H9 (cell line): ENCODE measurements at regions not wholly inside any gene's neighbourhood (a gene's known extent, or its start where the extent isn't known, plus 50 kb on each side); places are given as distances from the start of the nearest gene placed in this dataset.

Experiments used
- DNase-seq: peaks from one replicate; pipeline ENCODE4 v3.0.0-alpha.2; 2017
- H2AFZ ChIP-seq: one replicate; pipeline ENCODE4 v1.6.1; 2013; ENCODE audit warnings: mild to moderate bottlenecking, low read length, control low read depth, moderate library complexity
- H2AK5ac ChIP-seq: 2 replicates; pipeline ENCODE4 v1.6.1; 2013; ENCODE audit warnings: low read length, control low read depth, mixed read lengths; ENCODE audit not compliant: insufficient read length
- H2BK120ac ChIP-seq: one replicate; pipeline ENCODE4 v1.6.1; 2013; ENCODE audit warnings: low read depth, mild to moderate bottlenecking, low read length, control low read depth, inconsistent platforms; ENCODE audit not compliant: poor library complexity, severe bottlenecking
- H2BK12ac ChIP-seq: 2 replicates; pipeline ENCODE4 v1.6.1; 2013; ENCODE audit warnings: low read length, control low read depth, mixed read lengths, low read depth; ENCODE audit not compliant: insufficient read length
- H2BK15ac ChIP-seq: 2 replicates; pipeline ENCODE4 v1.6.1; 2013; ENCODE audit warnings: low read depth, low read length, control low read depth
- H2BK20ac ChIP-seq: one replicate; pipeline ENCODE4 v1.6.1; 2013; ENCODE audit warnings: low read depth, mild to moderate bottlenecking, low read length, control low read depth, inconsistent platforms; ENCODE audit not compliant: poor library complexity, severe bottlenecking
- H2BK5ac ChIP-seq: 2 replicates; pipeline ENCODE4 v1.6.1; 2013; ENCODE audit warnings: low read length, control low read depth, mixed read lengths; ENCODE audit not compliant: insufficient read length
- H3K14ac ChIP-seq: 2 replicates; pipeline ENCODE4 v1.6.1; 2013; ENCODE audit warnings: low read length, control low read depth; ENCODE audit not compliant: insufficient read depth
- H3K18ac ChIP-seq: 2 replicates; pipeline ENCODE4 v1.6.1; 2013; ENCODE audit warnings: low read depth, mild to moderate bottlenecking, mixed read lengths, low read length, control low read depth; ENCODE audit not compliant: insufficient read length
- H3K23ac ChIP-seq: 2 replicates; pipeline ENCODE4 v1.6.1; 2013; ENCODE audit warnings: low read length, control low read depth, mixed read lengths, low read depth; ENCODE audit not compliant: insufficient read length
- H3K23me2 ChIP-seq: 2 replicates; pipeline ENCODE4 v1.6.1; 2013; ENCODE audit warnings: low read depth, mild to moderate bottlenecking, mixed read lengths, low read length, control low read depth; ENCODE audit not compliant: insufficient read length, poor library complexity, severe bottlenecking
- H3K27ac ChIP-seq: 2 replicates; pipeline ENCODE4 v1.5.1; 2013; ENCODE audit warnings: low read length, control low read depth, mixed read lengths, low read depth; ENCODE audit not compliant: insufficient read length
- H3K27me3 ChIP-seq: 2 replicates; pipeline ENCODE4 v1.6.1; 2013; ENCODE audit warnings: low read length, control low read depth, inconsistent platforms; ENCODE audit not compliant: insufficient read depth
- H3K4ac ChIP-seq: 2 replicates; pipeline ENCODE4 v1.6.1; 2013; ENCODE audit warnings: low read depth, mild to moderate bottlenecking, control low read depth, inconsistent platforms, low read length, moderate library complexity
- H3K4me1 ChIP-seq: 2 replicates; pipeline ENCODE4 v1.6.1; 2013; ENCODE audit warnings: low read length, control low read depth, inconsistent platforms; ENCODE audit not compliant: insufficient read depth
- H3K4me2 ChIP-seq: 2 replicates; pipeline ENCODE4 v1.6.1; 2013; ENCODE audit warnings: low read length, control low read depth, mixed read lengths; ENCODE audit not compliant: insufficient read length, insufficient read depth
- H3K56ac ChIP-seq: 2 replicates; pipeline ENCODE4 v1.6.1; 2013; ENCODE audit warnings: low read depth, mild to moderate bottlenecking, mixed read lengths, low read length, control low read depth; ENCODE audit not compliant: insufficient read length
- H3K79me1 ChIP-seq: 2 replicates; pipeline ENCODE4 v1.6.1; 2013; ENCODE audit warnings: low read depth, mild to moderate bottlenecking, moderate library complexity, low read length, control low read depth, inconsistent platforms; ENCODE audit not compliant: insufficient read depth, poor library complexity, severe bottlenecking
- H3K79me2 ChIP-seq: 2 replicates; pipeline ENCODE4 v1.6.1; 2013; ENCODE audit warnings: low read length, control low read depth, inconsistent platforms; ENCODE audit not compliant: insufficient read depth
- H3K9ac ChIP-seq: 2 replicates; pipeline ENCODE4 v1.6.1; 2013; ENCODE audit warnings: low read length, control low read depth, mixed read lengths; ENCODE audit not compliant: insufficient read length; ENCODE audit errors: extremely low read depth
- H3K9me3 ChIP-seq: one replicate; pipeline ENCODE4 v1.6.1; 2013; ENCODE audit warnings: low read depth, low read length, inconsistent platforms; ENCODE audit not compliant: control insufficient read depth
- H3T11ph ChIP-seq: one replicate; pipeline ENCODE4 v1.6.1; 2013; ENCODE audit warnings: mild to moderate bottlenecking, low read length, control low read depth, inconsistent platforms
- H4K20me1 ChIP-seq: one replicate; pipeline ENCODE4 v1.6.1; 2013; ENCODE audit not compliant: control insufficient read depth, insufficient read length, insufficient read depth
- H4K5ac ChIP-seq: 2 replicates; pipeline ENCODE4 v1.6.1; 2013; ENCODE audit warnings: low read depth, mild to moderate bottlenecking, mixed read lengths, low read length, control low read depth; ENCODE audit not compliant: insufficient read length
- H4K8ac ChIP-seq: replicated peaks from 2 replicates; pipeline ENCODE4 v1.6.1; 2013; ENCODE audit warnings: low read length, control low read depth, mixed read lengths, low read depth; ENCODE audit not compliant: insufficient read length
- H4K91ac ChIP-seq: 2 replicates; pipeline ENCODE4 v1.6.1; 2013; ENCODE audit warnings: low read depth, mild to moderate bottlenecking, moderate library complexity, mixed read lengths, low read length, control low read depth; ENCODE audit not compliant: insufficient read length
- H3K27ac Mint-ChIP-seq, 3 experiments: 2 replicates in 2 of 3; 3 replicates in 1 of 3; pipeline ENCODE4 v1.8.0; 2020 to 2021; ENCODE audit warnings: mixed read lengths in 3 of 3, mild to moderate bottlenecking in 1 of 3, moderate library complexity in 1 of 3
- H3K27me3 Mint-ChIP-seq: 2 replicates; pipeline ENCODE4 v1.8.0; 2021; ENCODE audit warnings: low read depth, mild to moderate bottlenecking, moderate library complexity, mixed read lengths
- H3K36me3 Mint-ChIP-seq, 3 experiments: 2 replicates in 2 of 3; 3 replicates in 1 of 3; pipeline ENCODE4 v1.8.0; 2020 to 2021; ENCODE audit warnings: low read depth in 3 of 3, mixed read lengths in 3 of 3; ENCODE audit not compliant: insufficient read depth in 1 of 3
- H3K4me1 Mint-ChIP-seq, 2 experiments: 2 replicates each; pipeline ENCODE4 v1.8.0; 2020; ENCODE audit warnings: mixed read lengths in 2 of 2
- H3K4me3 Mint-ChIP-seq, 2 experiments: 2 replicates in 1 of 2; 3 replicates in 1 of 2; pipeline ENCODE4 v1.8.0; 2020 to 2021; ENCODE audit warnings: mild to moderate bottlenecking in 2 of 2, mixed read lengths in 2 of 2, moderate library complexity in 1 of 2
- H3K9me3 Mint-ChIP-seq, 2 experiments: 2 replicates in 1 of 2; 3 replicates in 1 of 2; pipeline ENCODE4 v1.8.0; 2020; ENCODE audit warnings: mild to moderate bottlenecking in 2 of 2, mixed read lengths in 2 of 2, moderate library complexity in 1 of 2
- CTCF ChIP-seq: fragments of 200-600 bp; sonication (generic); conservative IDR thresholded peaks from 3 replicates; pipeline ENCODE4 v1.8.0; 2021; ENCODE audit warnings: antibody characterized with exemption, mild to moderate bottlenecking
- WGBS: extraction: QIAGEN DNeasy Blood & Tissue Kit; methylation state at CpG from one replicate; pipeline ENCODE4 v1.1.7; 2013; ENCODE audit warnings: missing lambda C conversion rate, low lambda C conversion rate, mixed read lengths; ENCODE audit not compliant: insufficient read length; ENCODE audit errors: extremely low coverage; 5-methylcytosine and 5-hydroxymethylcytosine counted together

- H4K8ac ChIP-seq: no peak overlapping the region
- no peak overlapping the region for H3K14ac ChIP-seq
- H3K4me3 Mint-ChIP-seq: no peak overlapping the region
- no peak overlapping the region for H2BK20ac ChIP-seq
- no peaks in the 10 kb centered on the region for H3K23me2 ChIP-seq
- H3K27me3 ChIP-seq: no peaks in the 10 kb centered on the region
- no peaks in the 10 kb centered on the region for H3K36me3 Mint-ChIP-seq
- no peaks in the 10 kb centered on the region for H4K20me1 ChIP-seq
- no peak overlapping the region for H2AK5ac ChIP-seq
- no peak overlapping the region for H3K27ac Mint-ChIP-seq
- no peaks in the 10 kb centered on the region for H3K9me3 Mint-ChIP-seq
- H3K79me1 ChIP-seq: no peaks in the 10 kb centered on the region
- WGBS: no CpG with 5 or more reads among the region's 6 CpGs
- no peak overlapping the region for H3K23ac ChIP-seq
- no peak overlapping the region for H4K5ac ChIP-seq
- H3K4ac ChIP-seq: no peak overlapping the region
- H2BK120ac ChIP-seq: no peak overlapping the region
- H3K79me2 ChIP-seq: no peaks in the 10 kb centered on the region
- no peak overlapping the region for H2AFZ ChIP-seq
- peaks cover 6 to 10% of the 10 kb centered on the region in 2 experiments for H3K4me1 Mint-ChIP-seq
- H2BK5ac ChIP-seq: no peak overlapping the region
- H3K18ac ChIP-seq: no peak overlapping the region
- H3K27me3 Mint-ChIP-seq: no peaks in the 10 kb centered on the region
- no peak overlapping the region for H2BK15ac ChIP-seq
- no peak for TF ChIP-seq CTCF
- H3K56ac ChIP-seq: no peak overlapping the region
- H3K9me3 ChIP-seq: no peaks in the 10 kb centered on the region
- H3T11ph ChIP-seq: no peak overlapping the region
- H3K4me2 ChIP-seq: no peak overlapping the region
- DNase-seq: no peak
- H3K4me1 ChIP-seq: no peaks in the 10 kb centered on the region
- no peak overlapping the region for H3K9ac ChIP-seq
- H3K27ac ChIP-seq: no peak overlapping the region
- H4K91ac ChIP-seq: no peak overlapping the region
- no peak overlapping the region for H2BK12ac ChIP-seq
Measured at GRCh38 chr2:181396256-181397123, 60.7 kb upstream of the ITGA4 start.
